PFSK-1 (cell line): ENCODE measurements at regions not wholly inside any gene's neighbourhood (a gene's known extent, or its start where the extent isn't known, plus 50 kb on each side); places are given as distances from the start of the nearest gene placed in this dataset.

Source experiments
- FOXP2 ChIP-seq: optimal IDR thresholded peaks from 2 replicates; pipeline ENCODE3; 2011; ENCODE audit warnings: borderline replicate concordance, control low read depth, inconsistent platforms; ENCODE audit not compliant: insufficient read depth; ENCODE audit errors: extremely low read length, extremely low read depth
- POLR2AphosphoS5 ChIP-seq: IDR thresholded peaks from 2 replicates; pipeline ENCODE4 v1.6.1; 2012; ENCODE audit warnings: low read depth, mild to moderate bottlenecking, control low read depth, low read length, moderate library complexity
- REST ChIP-seq, 2 experiments: IDR thresholded peaks; 2 replicates each; pipeline versions ENCODE4 v1.6.1 to v1.8.0; 2011 to 2012; ENCODE audit warnings: low read depth in 2 of 2, low read length in 2 of 2, control low read depth in 1 of 2, inconsistent platforms in 1 of 2, mild to moderate bottlenecking in 1 of 2, moderate library complexity in 1 of 2; ENCODE audit not compliant: insufficient read depth in 1 of 2
- SIN3A ChIP-seq: IDR thresholded peaks from 2 replicates; pipeline ENCODE4 v1.6.1; 2012; ENCODE audit warnings: mild to moderate bottlenecking, low read length, moderate library complexity, borderline replicate concordance; ENCODE audit not compliant: insufficient read depth
- TAF1 ChIP-seq: IDR thresholded peaks from 2 replicates; pipeline ENCODE4 v1.6.1; 2012; ENCODE audit warnings: low read length, control low read depth, borderline replicate concordance; ENCODE audit not compliant: insufficient read depth

GRCh38 chr6:137736911-137737310 lies 130.1 kb upstream of the TNFAIP3 start:
- TF ChIP-seq TAF1 (no peak), FOXP2 (no peak), REST (IDR thresholded peaks at IDR 0.05; ENCODE audit: insufficient read depth in 1 of 2, low read depth in 2 of 2, low read length in 2 of 2) (no peak), SIN3A (no peak), POLR2AphosphoS5 (no peak)

- TF ChIP-seq SIN3A (no peak), POLR2AphosphoS5 (no peak), REST (IDR thresholded peaks at IDR 0.05; ENCODE audit: insufficient read depth in 1 of 2, low read depth in 2 of 2, low read length in 2 of 2) (no peak), TAF1 (no peak), FOXP2 (no peak)
These were observed 129.0 kb upstream of the TNFAIP3 start for GRCh38 chr6:137737836-137738596.

- TF ChIP-seq SIN3A (no peak), REST (IDR thresholded peaks at IDR 0.05; ENCODE audit: insufficient read depth in 1 of 2, low read depth in 2 of 2, low read length in 2 of 2) (no peak), FOXP2 (no peak), POLR2AphosphoS5 (no peak), TAF1 (no peak)
These were observed 128.0 kb upstream of the TNFAIP3 start for GRCh38 chr6:137738931-137739504.

DNA sequence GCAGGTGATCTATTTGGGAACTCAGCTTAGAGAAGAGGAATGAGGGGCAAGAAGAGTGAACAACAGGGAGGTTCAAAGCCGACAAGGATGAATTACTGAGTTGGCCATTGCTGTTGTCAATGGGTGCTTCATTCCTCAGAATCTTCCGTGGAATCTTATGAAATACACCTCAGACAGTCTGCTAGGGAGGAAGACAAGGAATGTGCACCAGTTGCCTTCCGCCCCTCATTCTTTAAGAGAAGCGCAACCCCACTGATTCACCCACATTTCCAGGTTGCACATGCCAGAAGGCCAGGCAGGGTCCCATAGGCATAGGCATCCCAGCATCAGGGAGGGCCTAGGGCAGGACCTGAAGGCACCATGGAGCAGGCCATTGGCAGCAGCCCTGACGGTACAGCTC lies 127.5 kb upstream of the TNFAIP3 start:
- TF ChIP-seq SIN3A (no peak), POLR2AphosphoS5 (no peak), FOXP2 (no peak), TAF1 (no peak), REST (IDR thresholded peaks at IDR 0.05; ENCODE audit: insufficient read depth in 1 of 2, low read depth in 2 of 2, low read length in 2 of 2) (no peak)
